Loucy (cell line): ENCODE measurements at regions not wholly inside any gene's neighbourhood (a gene's known extent, or its start where the extent isn't known, plus 50 kb on each side); places are given as distances from the start of the nearest gene placed in this dataset.

Experiments
- CTCF ChIP-seq: fragments of 200-600 bp; sonication (generic); conservative IDR thresholded peaks from 2 replicates; pipeline ENCODE4 v1.5.1; 2014; ENCODE audit warnings: mild to moderate bottlenecking, antibody characterized with exemption, low read length
- EZH2phosphoT487 ChIP-seq: fragments of 200-600 bp; IDR thresholded peaks from 2 replicates; pipeline ENCODE4 v1.6.1; 2018; ENCODE audit warnings: antibody characterized with exemption, mild to moderate bottlenecking, moderate library complexity, borderline replicate concordance

GRCh38 chr1:234530672-234531071, 51.7 kb upstream of the TARBP1 start:
- TF ChIP-seq CTCF (no peak), EZH2phosphoT487 (no peak)
